Fibroblast of lung (primary cell): ENCODE measurements at regions not wholly inside any gene's neighbourhood (a gene's known extent, or its start where the extent isn't known, plus 50 kb on each side); places are given as distances from the start of the nearest gene placed in this dataset.

Experiments
- CTCF ChIP-seq, 2 donors: IDR thresholded peaks in 1 of 2; conservative IDR thresholded peaks in 1 of 2; 1 replicate in 1 of 2; 2 replicates in 1 of 2; pipeline ENCODE4 v1.5.1; 2011 to 2012; ENCODE audit warnings: low read length in 2 of 2, control low read depth in 1 of 2, inconsistent platforms in 1 of 2, low read depth in 1 of 2, mild to moderate bottlenecking in 1 of 2
- EZH2 ChIP-seq: IDR thresholded peaks from 2 replicates; pipeline ENCODE4 v1.5.1; 2012; ENCODE audit warnings: low read length, control low read depth, mild to moderate bottlenecking; ENCODE audit errors: missing control alignments

GRCh38 chr21:19510057-19510456 is 1106.5 kb upstream of the TMPRSS15 start:
- no peak for TF ChIP-seq CTCF (conservative IDR thresholded peaks at IDR 0.05 in 1 of 2, IDR thresholded peaks at IDR 0.05 in 1 of 2; ENCODE audit: low read depth in 1 of 2, low read length in 2 of 2)
- TF ChIP-seq EZH2: no peak
